SJSA1 (cell line): ENCODE measurements at regions not wholly inside any gene's neighbourhood (a gene's known extent, or its start where the extent isn't known, plus 50 kb on each side); places are given as distances from the start of the nearest gene placed in this dataset.

Experiments used
- DNase-seq, 2 experiments: peaks; one replicate each; pipeline ENCODE4 v3.0.0-alpha.2; 2015 to 2020; ENCODE audit warnings: low spot score in 2 of 2, low read depth in 1 of 2
- H3K27ac ChIP-seq: fragments of 250-450 bp; sonication (Bioruptor Pico); 2 replicates; pipeline ENCODE4 v1.5.1; 2020; ENCODE audit warnings: mild to moderate bottlenecking, moderate library complexity
- H3K27me3 ChIP-seq: fragments of 250-450 bp; sonication (Bioruptor Pico); replicated peaks from 2 replicates; pipeline ENCODE4 v1.5.1; 2020; ENCODE audit warnings: mild to moderate bottlenecking, moderate library complexity
- H3K36me3 ChIP-seq: fragments of 250-450 bp; sonication (Bioruptor Pico); 2 replicates; pipeline ENCODE4 v1.5.1; 2020; ENCODE audit warnings: mild to moderate bottlenecking
- H3K4me1 ChIP-seq: fragments of 250-450 bp; sonication (Bioruptor Pico); replicated peaks from 2 replicates; pipeline ENCODE4 v1.6.1; 2021; ENCODE audit warnings: mild to moderate bottlenecking
- H3K4me3 ChIP-seq: fragments of 250-450 bp; sonication (Bioruptor Pico); 2 replicates; pipeline ENCODE4 v1.5.1; 2020; ENCODE audit warnings: mild to moderate bottlenecking
- H3K9me3 ChIP-seq: fragments of 250-450 bp; sonication (Bioruptor Pico); replicated peaks from 2 replicates; pipeline ENCODE4 v1.5.1; 2020; ENCODE audit warnings: mild to moderate bottlenecking

DNA sequence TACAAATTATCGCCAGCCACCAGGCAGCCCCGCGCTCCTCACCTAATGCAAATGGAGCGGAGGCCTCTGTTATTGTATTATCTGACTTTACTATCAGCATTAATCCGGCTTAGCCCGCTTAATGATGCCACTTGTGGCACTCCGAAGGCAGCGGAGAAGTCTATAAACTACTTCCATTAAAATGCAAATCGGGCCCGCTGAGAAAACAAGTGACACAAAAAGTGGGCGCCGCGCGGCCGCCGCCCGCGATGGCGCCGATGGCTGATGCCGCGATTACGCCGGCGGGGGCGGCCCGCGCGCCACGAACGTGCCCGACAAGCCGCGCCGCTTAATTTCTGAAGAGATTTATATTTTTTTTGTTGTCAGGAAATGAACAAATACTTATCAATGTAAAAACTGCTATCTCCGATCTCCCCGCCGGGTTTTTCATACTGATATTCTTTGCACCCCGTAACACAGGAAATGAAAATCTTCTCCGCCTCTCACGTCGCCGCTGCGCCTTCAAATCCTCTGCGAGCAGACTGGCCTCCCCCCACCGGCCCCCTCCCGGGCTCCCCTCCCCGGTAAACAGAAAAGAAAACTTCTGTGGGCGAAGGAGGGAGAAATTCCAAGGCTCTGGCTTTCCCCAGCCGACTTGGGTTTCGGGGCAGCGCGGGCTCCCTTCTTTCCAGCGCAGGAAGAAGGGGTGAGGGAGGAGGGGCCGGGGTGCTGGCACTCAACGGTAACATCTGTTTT lies 221.8 kb downstream of the INSIG2 start:
- DNase-seq: peak; percentile 52 to 57
- H3K4me3 ChIP-seq: peak overlapping the region; percentile 40
- peaks cover 4% of the 10 kb centered on the region; the same call in 1 of the 2 replicates for H3K27me3 ChIP-seq
- no peaks in the 10 kb centered on the region for H3K9me3 ChIP-seq
- no peaks in the 10 kb centered on the region for H3K36me3 ChIP-seq
- peak overlapping the region; percentile 8; the same call in 1 of the 2 replicates for H3K27ac ChIP-seq
- H3K4me1 ChIP-seq: peaks cover 5% of the 10 kb centered on the region; the same call in 1 of the 2 replicates

DNA sequence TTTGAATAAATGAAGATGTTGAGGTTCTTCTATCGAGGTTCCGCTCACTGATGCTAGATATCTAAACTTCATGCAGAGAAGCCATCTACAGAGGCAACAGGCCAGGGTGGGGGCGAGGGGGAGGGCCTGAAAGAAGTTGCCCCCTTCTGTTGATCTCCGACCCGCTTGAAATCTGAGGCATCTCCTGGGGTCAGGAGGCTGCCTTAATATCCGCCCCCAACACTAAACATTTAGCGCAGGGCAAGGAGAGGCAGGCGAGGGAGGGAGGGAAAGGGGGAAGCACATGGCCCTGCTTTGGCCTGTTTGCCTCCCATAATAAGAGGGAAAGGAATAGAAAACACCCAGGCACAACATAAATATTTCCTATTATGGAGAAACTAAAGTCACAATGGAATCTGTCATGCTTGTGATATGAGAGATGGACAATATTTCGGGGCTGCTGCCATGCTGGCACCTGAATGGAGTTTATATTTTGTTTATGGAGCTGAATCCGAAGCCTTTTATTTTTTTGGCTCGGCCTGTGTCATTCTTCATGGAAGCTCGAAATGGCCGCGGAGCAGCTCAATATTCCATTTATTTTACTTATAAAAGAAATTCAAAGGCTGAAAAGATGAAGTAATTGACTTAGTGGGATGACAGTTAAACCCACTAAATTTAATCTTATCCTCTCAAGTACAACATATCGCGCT lies 221.1 kb downstream of the INSIG2 start:
- H3K36me3 ChIP-seq: no peaks in the 10 kb centered on the region
- no peak for DNase-seq
- peaks cover 4% of the 10 kb centered on the region; the same call in 1 of the 2 replicates for H3K27me3 ChIP-seq
- H3K4me3 ChIP-seq: peak overlapping the region; percentile 40
- no peak overlapping the region for H3K27ac ChIP-seq
- no peaks in the 10 kb centered on the region for H3K9me3 ChIP-seq
- peaks cover 5% of the 10 kb centered on the region; the same call in 1 of the 2 replicates for H3K4me1 ChIP-seq

DNA sequence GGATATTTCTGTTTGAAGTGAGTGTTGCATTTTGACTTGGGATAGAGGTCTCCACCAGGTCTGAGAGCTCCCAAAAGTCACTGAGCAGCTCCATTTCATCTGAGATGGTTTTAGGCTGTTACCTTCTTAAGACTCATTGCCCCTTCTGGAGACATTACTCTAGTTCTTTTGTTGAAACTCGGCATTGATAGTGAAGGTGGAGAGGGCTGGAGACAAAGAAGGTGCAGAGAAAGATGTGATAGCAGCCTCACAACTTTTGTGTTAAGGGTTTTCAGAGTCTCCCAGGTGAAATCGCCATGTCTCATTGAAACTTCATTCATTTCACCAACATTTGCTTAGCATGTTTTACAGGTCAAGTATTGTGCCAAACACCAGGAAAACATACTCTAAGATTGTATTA lies 219.6 kb downstream of the INSIG2 start:
- H3K36me3 ChIP-seq: no peaks in the 10 kb centered on the region
- peaks cover 4% of the 10 kb centered on the region; the same call in 1 of the 2 replicates for H3K27me3 ChIP-seq
- H3K9me3 ChIP-seq: no peaks in the 10 kb centered on the region
- peaks cover 5% of the 10 kb centered on the region; the same call in 1 of the 2 replicates for H3K4me1 ChIP-seq
- no peak overlapping the region for H3K4me3 ChIP-seq
- no peak overlapping the region for H3K27ac ChIP-seq
- no peak for DNase-seq

DNA sequence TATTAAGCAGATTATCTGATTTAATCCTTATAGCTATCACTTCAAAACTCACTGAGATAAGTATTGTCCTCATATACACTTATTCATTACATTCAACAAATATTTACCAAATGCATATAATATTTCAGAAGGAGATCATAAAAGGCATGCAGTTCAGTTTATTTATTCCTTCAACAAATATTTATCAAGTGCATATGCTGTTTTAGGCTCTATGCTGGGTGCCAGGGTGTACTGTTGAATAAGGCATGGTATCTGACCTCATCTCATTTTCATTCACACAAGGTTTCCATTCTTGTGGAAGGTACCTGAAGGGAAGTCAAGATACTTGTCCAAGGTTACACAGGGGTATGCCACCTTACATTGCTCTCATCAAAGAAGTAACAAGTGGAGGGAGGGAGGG lies 213.0 kb downstream of the INSIG2 start:
- H3K27ac ChIP-seq: no peak overlapping the region

DNA sequence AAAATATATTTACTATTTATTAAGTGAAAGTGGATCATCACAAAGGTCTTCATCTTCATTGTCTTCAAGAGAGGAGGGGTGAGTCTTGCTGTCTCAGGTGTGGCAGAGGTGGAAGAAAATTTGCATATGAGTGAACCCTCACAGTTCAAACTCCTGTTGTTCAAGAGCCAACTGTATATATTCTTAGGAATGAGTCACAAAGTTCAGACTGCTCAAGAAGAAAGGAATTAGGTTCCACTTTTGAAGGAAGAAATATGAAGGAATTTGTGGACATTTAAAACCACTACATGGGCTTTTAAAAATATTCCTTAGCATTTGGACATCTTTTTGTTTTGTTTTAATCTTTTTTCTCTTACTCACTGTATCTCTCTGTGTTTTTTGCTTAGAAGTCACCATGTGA lies 212.6 kb downstream of the INSIG2 start:
- H3K36me3 ChIP-seq: no peaks in the 10 kb centered on the region
- H3K27ac ChIP-seq: no peak overlapping the region
- no peaks in the 10 kb centered on the region for H3K4me1 ChIP-seq
- H3K4me3 ChIP-seq: no peak overlapping the region
- H3K9me3 ChIP-seq: no peaks in the 10 kb centered on the region
- DNase-seq: no peak
- no peaks in the 10 kb centered on the region for H3K27me3 ChIP-seq

More for the DNA sequence above, 213.0 kb downstream of the INSIG2 start:
- Histone ChIP-seq H3K4me3 (no peak overlapping the region), H3K9me3 (no peaks in the 10 kb centered on the region), H3K27me3 (no peaks in the 10 kb centered on the region), H3K4me1 (no peaks in the 10 kb centered on the region), H3K36me3 (no peaks in the 10 kb centered on the region)
- no peak for DNase-seq

DNA sequence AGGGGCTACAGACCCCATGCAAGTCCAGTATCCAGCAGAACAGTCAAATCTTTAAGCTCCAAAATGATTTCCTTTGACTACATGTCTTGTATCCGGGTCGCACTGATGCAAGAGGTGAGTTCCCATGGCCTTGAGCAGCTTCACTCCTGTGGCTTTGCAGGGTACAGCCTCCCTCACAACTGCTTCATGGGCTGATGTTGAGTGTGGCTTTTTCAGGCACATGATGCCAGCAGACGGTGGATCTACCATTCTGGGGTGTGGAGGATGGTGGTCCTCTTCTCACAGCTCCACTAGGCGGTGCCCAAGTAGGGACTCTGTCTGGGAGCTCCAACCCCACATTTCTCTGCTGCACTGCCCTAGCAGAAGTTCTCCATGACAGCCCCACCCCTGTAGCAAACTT lies 208.4 kb downstream of the INSIG2 start:
- no peaks in the 10 kb centered on the region for H3K4me1 ChIP-seq
- H3K27me3 ChIP-seq: no peaks in the 10 kb centered on the region
- H3K27ac ChIP-seq: no peak overlapping the region
- no peak overlapping the region for H3K4me3 ChIP-seq
- DNase-seq: no peak
- H3K36me3 ChIP-seq: no peaks in the 10 kb centered on the region
- H3K9me3 ChIP-seq: no peaks in the 10 kb centered on the region

DNA sequence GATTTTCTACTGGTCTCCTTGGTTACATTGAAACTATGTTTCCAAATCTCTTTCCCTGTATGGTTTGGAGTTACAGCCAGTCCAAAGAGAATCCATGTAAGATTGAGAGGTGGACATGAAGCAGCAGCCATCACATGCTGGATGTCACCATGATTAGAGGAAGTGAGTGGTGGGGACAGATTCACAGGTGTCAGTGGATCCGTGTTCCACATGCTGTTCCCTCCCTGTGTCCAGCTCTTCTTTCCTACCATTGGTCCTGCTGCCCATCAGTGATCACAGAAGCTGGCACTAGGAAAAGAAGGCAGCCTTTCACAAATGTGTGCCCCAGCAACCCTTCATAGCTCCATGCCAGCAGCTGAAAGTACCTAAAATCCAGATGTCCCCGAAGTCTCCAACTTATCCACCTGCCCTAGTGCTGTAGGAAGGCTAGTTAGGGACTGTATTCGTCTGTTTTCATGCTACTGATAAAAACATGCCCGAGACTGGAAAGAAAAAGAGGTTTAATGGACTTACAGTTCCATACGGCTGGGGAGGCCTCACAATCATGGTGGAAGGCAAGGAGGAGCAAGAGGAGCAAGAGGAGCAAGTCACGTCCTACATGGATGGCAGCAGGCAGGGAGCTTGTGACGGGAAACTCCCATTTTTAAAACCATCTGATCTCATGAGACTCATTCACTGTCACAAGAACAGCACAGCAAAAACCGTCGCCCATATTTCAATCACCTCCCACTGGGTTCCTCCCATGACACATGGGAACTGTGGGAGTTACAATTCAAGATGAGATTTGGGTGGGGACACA lies 207.5 kb downstream of the INSIG2 start:
- Histone ChIP-seq H3K4me3 (no peak overlapping the region), H3K36me3 (no peaks in the 10 kb centered on the region)

DNA sequence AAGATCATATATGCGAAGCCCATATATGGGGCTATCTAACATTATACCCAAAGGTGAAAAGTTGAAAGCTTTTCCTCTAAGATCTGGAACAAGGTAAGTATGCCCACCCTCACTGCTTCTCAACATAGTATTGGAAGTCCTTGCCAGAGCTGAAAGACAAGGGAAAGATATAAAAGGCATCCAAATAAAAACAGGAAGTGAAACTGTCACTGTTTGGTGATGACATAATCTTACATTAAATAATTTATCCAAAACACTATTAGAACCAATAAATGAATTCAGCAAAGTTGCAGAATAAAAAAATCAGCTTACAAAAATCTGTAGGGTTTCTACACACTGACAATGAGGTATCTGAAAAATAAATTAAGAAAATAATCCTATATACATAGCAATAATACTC lies 205.8 kb downstream of the INSIG2 start:
- no peak for DNase-seq
- no peaks in the 10 kb centered on the region for H3K36me3 ChIP-seq
- no peaks in the 10 kb centered on the region for H3K4me1 ChIP-seq
- no peak overlapping the region for H3K4me3 ChIP-seq
- H3K27ac ChIP-seq: no peak overlapping the region
- no peaks in the 10 kb centered on the region for H3K27me3 ChIP-seq
- no peaks in the 10 kb centered on the region for H3K9me3 ChIP-seq

More for the DNA sequence above, 207.5 kb downstream of the INSIG2 start:
- Histone ChIP-seq H3K9me3 (no peaks in the 10 kb centered on the region), H3K27ac (no peak overlapping the region), H3K4me1 (no peaks in the 10 kb centered on the region), H3K27me3 (no peaks in the 10 kb centered on the region)
- no peak for DNase-seq

DNA sequence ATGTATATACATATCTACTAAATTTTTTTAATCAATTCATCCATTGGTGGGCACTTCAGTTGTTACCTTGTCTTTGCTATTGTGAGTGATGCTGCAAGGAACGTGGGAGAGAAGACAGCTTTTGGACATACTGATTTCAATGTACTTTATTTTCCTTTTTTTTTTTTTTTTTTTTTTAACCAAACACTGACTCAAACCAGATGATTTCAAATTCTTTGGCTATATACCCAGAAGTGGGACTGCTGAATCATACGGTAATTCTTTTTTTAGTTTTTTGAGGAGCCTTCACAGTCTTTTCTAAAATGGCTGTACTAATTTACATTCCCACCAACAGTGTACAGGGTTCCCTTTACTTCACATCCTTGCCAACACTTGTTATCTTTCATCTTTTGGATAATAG lies 204.7 kb downstream of the INSIG2 start:
- DNase-seq: no peak
- Histone ChIP-seq H3K27ac (no peak overlapping the region), H3K27me3 (no peaks in the 10 kb centered on the region), H3K4me3 (no peak overlapping the region), H3K4me1 (no peaks in the 10 kb centered on the region), H3K9me3 (no peaks in the 10 kb centered on the region), H3K36me3 (no peaks in the 10 kb centered on the region)

DNA sequence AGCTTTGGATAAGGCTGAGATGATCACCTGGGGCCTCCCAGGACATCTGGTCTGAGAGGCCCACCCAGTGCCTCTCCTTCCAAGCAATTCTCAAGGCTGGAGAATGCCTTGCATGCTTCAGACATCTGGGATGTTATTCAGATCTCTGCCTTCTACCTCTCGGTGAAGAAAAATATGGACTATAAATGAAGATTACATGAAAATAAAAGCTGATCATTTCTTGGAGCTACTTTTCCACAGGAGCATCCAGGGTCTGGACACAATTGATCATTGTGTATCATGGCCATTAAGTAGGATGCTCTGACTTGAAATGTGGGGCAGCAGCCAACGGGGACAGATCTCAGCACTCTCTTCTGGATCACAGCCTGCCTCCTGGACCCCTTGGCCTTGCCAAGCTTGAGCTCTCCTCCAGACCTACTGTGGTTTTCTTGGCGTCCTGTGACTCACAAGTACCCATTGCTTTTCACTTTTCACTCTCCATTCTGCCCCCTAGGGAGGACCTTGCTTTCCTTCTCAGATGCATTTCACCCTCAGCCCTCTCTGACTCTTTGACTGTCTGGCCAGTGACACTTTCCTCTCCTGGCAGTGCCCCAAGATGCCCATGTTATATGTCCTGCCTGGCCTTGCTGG lies 203.1 kb downstream of the INSIG2 start:
- Histone ChIP-seq H3K9me3 (no peaks in the 10 kb centered on the region), H3K4me3 (no peak overlapping the region), H3K27me3 (no peaks in the 10 kb centered on the region), H3K4me1 (no peaks in the 10 kb centered on the region), H3K36me3 (no peaks in the 10 kb centered on the region), H3K27ac (no peak overlapping the region)
- DNase-seq: no peak

DNA sequence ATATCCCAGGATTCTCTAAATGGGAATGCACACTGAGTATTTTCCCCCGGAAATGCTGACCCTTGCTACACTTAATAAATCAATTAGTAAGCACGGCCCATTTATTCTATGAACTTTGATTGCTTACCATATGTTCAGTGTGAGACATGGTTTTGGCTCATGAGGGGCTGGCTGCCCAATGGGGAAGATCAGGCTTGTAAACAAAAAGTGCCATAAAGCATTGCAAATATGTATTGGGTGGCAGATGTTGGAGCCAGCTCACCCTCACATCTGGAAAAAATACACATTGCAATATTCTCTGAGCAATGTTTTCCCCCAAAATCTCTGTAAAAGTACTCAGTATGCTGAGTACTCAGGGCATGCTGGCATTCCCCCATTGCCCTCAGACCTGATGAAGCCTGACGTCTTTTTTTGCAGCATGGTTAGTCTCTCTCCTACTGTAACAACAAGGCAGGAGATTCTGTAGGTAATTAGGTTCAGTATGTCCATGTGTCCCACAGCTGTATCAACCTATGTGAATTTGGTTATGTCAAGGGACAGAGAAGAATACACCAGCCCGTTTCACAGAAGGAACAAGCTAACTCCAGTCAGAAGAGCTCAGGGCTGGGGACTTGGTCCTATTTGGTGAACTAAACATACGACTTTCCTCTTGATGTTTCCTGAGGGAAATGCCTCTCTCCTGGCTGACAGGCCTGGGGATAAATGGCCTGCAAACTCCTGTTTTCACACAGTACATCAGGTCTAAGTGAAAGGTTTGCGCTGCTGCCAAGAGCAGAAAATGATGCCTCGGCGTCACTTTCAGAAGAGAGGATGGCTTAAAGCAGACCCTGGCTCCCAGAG lies 202.4 kb downstream of the INSIG2 start:
- Histone ChIP-seq H3K4me3 (no peak overlapping the region), H3K27me3 (no peaks in the 10 kb centered on the region), H3K9me3 (no peaks in the 10 kb centered on the region)

DNA sequence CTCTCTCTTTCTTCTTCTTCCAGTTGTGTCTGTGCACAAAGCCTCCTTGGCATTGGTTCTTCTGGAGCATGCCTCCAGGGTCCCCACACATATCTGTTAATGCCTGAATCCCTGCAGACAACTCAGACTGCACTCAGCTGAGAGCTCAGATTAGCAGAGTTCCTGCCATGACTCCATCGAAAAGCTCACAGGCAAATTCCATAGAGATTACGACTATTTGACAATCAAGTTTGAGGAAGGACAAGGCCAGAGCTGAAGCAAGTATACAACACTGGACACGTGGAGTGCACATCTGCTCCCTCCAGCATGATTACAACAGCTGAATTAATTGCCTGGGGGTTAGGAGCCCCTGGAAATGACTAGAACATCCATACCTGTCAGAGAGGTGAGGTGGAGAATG lies 190.7 kb downstream of the INSIG2 start:
- no peak for DNase-seq
- Histone ChIP-seq H3K4me3 (no peak overlapping the region), H3K36me3 (no peaks in the 10 kb centered on the region), H3K27me3 (no peaks in the 10 kb centered on the region), H3K27ac (no peak overlapping the region), H3K9me3 (no peaks in the 10 kb centered on the region), H3K4me1 (no peaks in the 10 kb centered on the region; the same call in 1 of the 2 replicates)

More for the DNA sequence above, 202.4 kb downstream of the INSIG2 start:
- no peaks in the 10 kb centered on the region for H3K36me3 ChIP-seq
- no peak overlapping the region for H3K27ac ChIP-seq
- H3K4me1 ChIP-seq: no peaks in the 10 kb centered on the region
- no peak for DNase-seq

DNA sequence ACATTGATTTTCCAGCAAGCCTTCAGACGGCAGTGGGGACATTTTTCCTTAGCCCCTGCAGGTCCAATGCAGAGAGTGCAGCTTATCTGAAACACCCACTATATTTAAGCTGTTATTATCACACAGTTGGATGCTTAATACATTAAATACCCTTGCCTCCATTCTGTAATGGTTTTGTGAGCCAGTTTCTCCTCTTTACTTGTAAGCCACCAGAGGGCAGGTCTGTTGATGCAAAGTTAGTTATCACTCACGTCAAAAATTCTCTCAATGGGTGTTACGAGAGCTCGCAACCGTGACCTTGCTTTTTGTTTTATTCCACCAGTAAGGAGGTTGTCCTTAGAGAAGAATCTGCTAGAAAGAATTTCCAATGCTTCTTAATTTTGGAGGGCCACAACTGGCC lies 189.8 kb downstream of the INSIG2 start:
- Histone ChIP-seq H3K36me3 (no peaks in the 10 kb centered on the region), H3K4me3 (no peak overlapping the region), H3K4me1 (no peaks in the 10 kb centered on the region; the same call in 1 of the 2 replicates), H3K27me3 (no peaks in the 10 kb centered on the region), H3K9me3 (no peaks in the 10 kb centered on the region), H3K27ac (no peak overlapping the region)
- DNase-seq: no peak
